Heart right ventricle (tissue), 16 donors: ENCODE measurements at regions not wholly inside any gene's neighbourhood (a gene's known extent, or its start where the extent isn't known, plus 50 kb on each side); places are given as distances from the start of the nearest gene placed in this dataset.

Experiments
- ATAC-seq, 8 donors: fragments of 200-7000 bp; cut with Tn5 transposase; one replicate each; pipeline ENCODE4 v1.9.1; 2020; ENCODE audit warnings: mild to moderate bottlenecking in 8 of 8, moderate library complexity in 8 of 8, moderate number of reproducible peaks in 1 of 8
- DNase-seq, 2 donors: peaks; one replicate each; pipeline ENCODE4 v3.0.0-alpha.2; 2020
- H3K27ac ChIP-seq, 10 donors: fragments of 200-600 bp; sonication (generic) in 2 of 10; one replicate each; pipeline versions ENCODE4 v1.5.0 to v1.8.0; 2020 to 2022; ENCODE audit warnings: mild to moderate bottlenecking in 3 of 10
- H3K27me3 ChIP-seq, 7 donors: fragments of 200-600 bp; one replicate each; pipeline ENCODE4 v1.8.0; 2021 to 2022; ENCODE audit warnings: mild to moderate bottlenecking in 2 of 7
- H3K36me3 ChIP-seq, 9 donors: fragments of 200-600 bp; sonication (generic) in 1 of 9; one replicate each; pipeline versions ENCODE4 v1.5.0 to v1.8.0; 2020 to 2022; ENCODE audit warnings: mild to moderate bottlenecking in 2 of 9
- H3K4me1 ChIP-seq, 9 donors: fragments of 200-600 bp; sonication (generic) in 1 of 9; one replicate each; pipeline versions ENCODE4 v1.5.0 to v1.8.0; 2020 to 2022; ENCODE audit warnings: mild to moderate bottlenecking in 4 of 9
- H3K4me3 ChIP-seq, 10 donors: fragments of 200-600 bp; sonication (generic) in 2 of 10; one replicate each; pipeline versions ENCODE4 v1.5.0 to v1.8.0; 2020 to 2022; ENCODE audit warnings: mild to moderate bottlenecking in 7 of 10, moderate library complexity in 2 of 10
- H3K9me3 ChIP-seq, 11 donors: fragments of 200-600 bp in 10 of 11; sonication (generic) in 2 of 11; one replicate each; pipeline versions ENCODE4 v1.5.0 to v1.8.0; 2013 to 2022; ENCODE audit warnings: mild to moderate bottlenecking in 2 of 11, control low read depth in 1 of 11, moderate library complexity in 1 of 11
- CTCF ChIP-seq, 9 donors: fragments of 200-600 bp; sonication (generic) in 2 of 9; IDR thresholded peaks; one replicate each; pipeline versions ENCODE4 v1.5.0 to v1.8.0; 2021 to 2022; ENCODE audit warnings: antibody characterized with exemption in 9 of 9, mild to moderate bottlenecking in 5 of 9, moderate library complexity in 1 of 9
- WGBS, 2 donors: extraction: QIAGEN DNeasy Blood & Tissue Kit; methylation state at CpG; one replicate each; pipeline ENCODE4 v1.1.7; 2013; ENCODE audit warnings: inconsistent platforms in 1 of 2; 5-methylcytosine and 5-hydroxymethylcytosine counted together
- intact Hi-C, 10 donors: fragments of 100-400 bp; cut with DNase I; formaldehyde crosslinking; loops; one replicate each; pipeline versions ENCODE4 v1.11.1 to v1.14.2; 2022
- donor health status: Arrhythmogenic right ventricular cardiomyopathy.
- donor health status: ischemic (EF 13 %, LVEDD 7.1; RV severe dilation, severe dysfunction).
- donor health status: healthy with polysubstance abuse.
- donor health status: DM: no; HTN: yes; CAD: no.
- donor health status: DM: no; HTN: no; CAD: no.
- donor health status: ischemic (EF 25% LVEDD 6.9; RV normal size, moderate dysfunction).
- donor health status: ischemic (EF 25% LVEDD 5.7; RV mildly dilated, moderate dysfunction).
- donor health status: healthy.
- donor health status: DM: yes; HTN: yes; CAD: no.
- donor health status: Ischemic cardiomyopathy.
- donor health status: ischemic (EF 35%, LVEDD 5.7; RV mildly dilated, moderate dysfunction).
- donor health status: nonischemic (EF 11% LVEDD 7.7; RV severe dilation, severe dysfunction).
- donor health status: DM: yes; HTN: yes; CAD: no.
- donor health status: PGD.
- donor health status: ischemic (EF 29% LVEDD 5.4; RV normal size, mild dysfunction).
- donor health status: nonischemic (EF 23%, LVEDD 6.1; RV moderate dilation, normal function).

- TF ChIP-seq CTCF (IDR thresholded peaks at IDR 0.05): no peak
- Histone ChIP-seq H3K4me1 (no peaks in the 10 kb centered on the region), H3K4me3 (no peak overlapping the region), H3K27me3 (no peaks in the 10 kb centered on the region), H3K36me3 (no peaks in the 10 kb centered on the region), H3K27ac (no peak overlapping the region), H3K9me3 (peaks cover 0 to 5% (median 0%) of the 10 kb centered on the region in 11 donors)
- intact Hi-C loops: no loop called here
- ATAC-seq (no peak), DNase-seq (no peak)
- WGBS, 2 donors: 75 to 87% methylated on average over 3 of the region's 3 CpGs
These were observed 527.8 kb downstream of the MDFIC start for GRCh38 chr7:115449689-115450088.

GRCh38 chr7:115447495-115447894 lies 525.6 kb downstream of the MDFIC start:
- Histone ChIP-seq H3K36me3 (no peaks in the 10 kb centered on the region), H3K4me1 (no peaks in the 10 kb centered on the region), H3K9me3 (peaks cover 0 to 5% (median 0%) of the 10 kb centered on the region in 11 donors), H3K27me3 (no peaks in the 10 kb centered on the region), H3K4me3 (no peak overlapping the region), H3K27ac (no peak overlapping the region)
- 91 to 94% methylated on average over 2 of the region's 2 CpGs for WGBS, 2 donors
- ATAC-seq: no peak
- intact Hi-C loops: no loop called here
- no peak for DNase-seq
- no peak for TF ChIP-seq CTCF (IDR thresholded peaks at IDR 0.05)

GRCh38 chr7:115441033-115441432 lies 519.1 kb downstream of the MDFIC start:
- Histone ChIP-seq H3K27me3 (no peaks in the 10 kb centered on the region), H3K36me3 (no peaks in the 10 kb centered on the region), H3K9me3 (no peaks in the 10 kb centered on the region), H3K27ac (no peak overlapping the region), H3K4me3 (no peak overlapping the region), H3K4me1 (no peaks in the 10 kb centered on the region)
- TF ChIP-seq CTCF (IDR thresholded peaks at IDR 0.05): no peak
- DNase-seq (no peak), ATAC-seq (no peak)
- WGBS, 2 donors: 82 to 84% methylated on average over 1 of the region's 1 CpG
- intact Hi-C loops: no loop called here

- DNase-seq: no peak
- no peaks in the 10 kb centered on the region for H3K4me1 ChIP-seq
- H3K9me3 ChIP-seq: no peaks in the 10 kb centered on the region
- 91 to 97% methylated on average over 1 of the region's 1 CpG for WGBS, 2 donors
- H3K27me3 ChIP-seq: no peaks in the 10 kb centered on the region
- H3K27ac ChIP-seq: no peak overlapping the region
- intact Hi-C loops: no loop called here
- ATAC-seq: no peak
- no peak overlapping the region for H3K4me3 ChIP-seq
- no peak for TF ChIP-seq CTCF (IDR thresholded peaks at IDR 0.05)
- H3K36me3 ChIP-seq: no peaks in the 10 kb centered on the region
These were observed 513.3 kb downstream of the MDFIC start for GRCh38 chr7:115435178-115435577.

GRCh38 chr7:115429918-115430317 lies 508.0 kb downstream of the MDFIC start:
- Histone ChIP-seq H3K27me3 (no peaks in the 10 kb centered on the region), H3K27ac (no peak overlapping the region), H3K9me3 (no peaks in the 10 kb centered on the region), H3K4me3 (no peak overlapping the region), H3K4me1 (no peaks in the 10 kb centered on the region), H3K36me3 (no peaks in the 10 kb centered on the region)
- intact Hi-C loops: no loop called here
- no peak for TF ChIP-seq CTCF (IDR thresholded peaks at IDR 0.05)
- 90 to 92% methylated on average over 3 of the region's 3 CpGs for WGBS, 2 donors
- DNase-seq (no peak), ATAC-seq (no peak)
